Hepatocyte (in vitro differentiated cells): ENCODE measurements at regions not wholly inside any gene's neighbourhood (a gene's known extent, or its start where the extent isn't known, plus 50 kb on each side); places are given as distances from the start of the nearest gene placed in this dataset.
"Not testable (repeated sequence)": the region's sequence is repeated elsewhere in the genome, so short reads cannot be mapped to it uniquely, and the experiment has no call there.

ENCODE experiments used
- DNase-seq: peaks from one replicate; pipeline ENCODE4 v3.0.0-alpha.2; 2016; ENCODE audit warnings: low spot score
- H2AFZ ChIP-seq: fragments of 200-600 bp; sonication (generic); 2 replicates; pipeline ENCODE4 v1.6.0; 2016; ENCODE audit warnings: antibody characterized with exemption, mild to moderate bottlenecking
- H3K27ac ChIP-seq: fragments of 200-600 bp; sonication (generic); 2 replicates; pipeline ENCODE4 v1.5.1; 2016; ENCODE audit warnings: mild to moderate bottlenecking
- H3K27me3 ChIP-seq: fragments of 200-600 bp; sonication (generic); 2 replicates; pipeline ENCODE4 v1.6.1; 2016
- H3K36me3 ChIP-seq: fragments of 200-600 bp; sonication (generic); replicated peaks from 2 replicates; pipeline ENCODE4 v1.5.1; 2016; ENCODE audit warnings: low read depth; ENCODE audit not compliant: insufficient read depth
- H3K4me1 ChIP-seq: fragments of 200-600 bp; sonication (generic); 2 replicates; pipeline ENCODE4 v1.5.1; 2016; ENCODE audit warnings: mild to moderate bottlenecking, moderate library complexity; ENCODE audit not compliant: insufficient read depth
- H3K4me2 ChIP-seq: fragments of 200-600 bp; sonication (generic); 2 replicates; pipeline ENCODE4 v1.6.0; 2016
- H3K4me3 ChIP-seq: fragments of 200-600 bp; sonication (generic); 2 replicates; pipeline ENCODE4 v1.5.1; 2016; ENCODE audit warnings: mild to moderate bottlenecking
- H3K79me2 ChIP-seq: fragments of 200-600 bp; sonication (generic); 2 replicates; pipeline ENCODE4 v1.6.0; 2017; ENCODE audit warnings: mild to moderate bottlenecking
- H3K9me2 ChIP-seq: fragments of 200-600 bp; sonication (generic); replicated peaks from 2 replicates; pipeline ENCODE4 v1.6.0; 2017; ENCODE audit warnings: mild to moderate bottlenecking; ENCODE audit not compliant: insufficient read depth
- H3K9me3 ChIP-seq: fragments of 200-600 bp; sonication (generic); 2 replicates; pipeline ENCODE4 v1.5.1; 2016; ENCODE audit warnings: low read depth, mild to moderate bottlenecking
- H4K20me1 ChIP-seq: fragments of 200-600 bp; sonication (generic); 2 replicates; pipeline ENCODE4 v1.6.0; 2016; ENCODE audit warnings: mild to moderate bottlenecking; ENCODE audit not compliant: insufficient read depth, poor library complexity, severe bottlenecking
- CTCF ChIP-seq: fragments of 200-600 bp; sonication (generic); IDR thresholded peaks from 2 replicates; pipeline ENCODE4 v1.5.1; 2016; ENCODE audit warnings: antibody characterized with exemption, mild to moderate bottlenecking; ENCODE audit not compliant: poor library complexity
- EZH2 ChIP-seq: fragments of 200-600 bp; sonication (generic); IDR thresholded peaks from 2 replicates; pipeline ENCODE4 v1.6.1; 2016; ENCODE audit warnings: antibody characterized with exemption, mild to moderate bottlenecking, borderline replicate concordance
- EZH2phosphoT487 ChIP-seq: fragments of 200-600 bp; sonication (generic); IDR thresholded peaks from one replicate; pipeline ENCODE4 v1.6.1; 2018; ENCODE audit warnings: antibody characterized with exemption, mild to moderate bottlenecking, low read depth, moderate library complexity; ENCODE audit not compliant: unreplicated experiment, severe bottlenecking
- WGBS: methylation state at CpG from one replicate; pipeline ENCODE4 v1.1.6; 2016; ENCODE audit warnings: low lambda C conversion rate; ENCODE audit errors: missing lambda C conversion rate; 5-methylcytosine and 5-hydroxymethylcytosine counted together

GRCh38 chr18:57881818-57882413 lies 78.8 kb upstream of the ATP8B1 start:
- Histone ChIP-seq H3K27me3 (no peaks in the 10 kb centered on the region), H4K20me1 (no peaks in the 10 kb centered on the region), H3K4me2 (no peak overlapping the region), H3K9me3 (no peaks in the 10 kb centered on the region), H2AFZ (no peak overlapping the region), H3K36me3 (no peaks in the 10 kb centered on the region), H3K9me2 (no peaks in the 10 kb centered on the region), H3K27ac (no peak overlapping the region), H3K4me3 (no peak overlapping the region), H3K79me2 (no peaks in the 10 kb centered on the region), H3K4me1 (no peaks in the 10 kb centered on the region)
- 42% methylated on average over 10 of the region's 10 CpGs for WGBS
- no peak for TF ChIP-seq EZH2
- no peak for TF ChIP-seq EZH2phosphoT487
- TF ChIP-seq CTCF = peak; percentile 96
- peak; percentile 88 for DNase-seq

DNA sequence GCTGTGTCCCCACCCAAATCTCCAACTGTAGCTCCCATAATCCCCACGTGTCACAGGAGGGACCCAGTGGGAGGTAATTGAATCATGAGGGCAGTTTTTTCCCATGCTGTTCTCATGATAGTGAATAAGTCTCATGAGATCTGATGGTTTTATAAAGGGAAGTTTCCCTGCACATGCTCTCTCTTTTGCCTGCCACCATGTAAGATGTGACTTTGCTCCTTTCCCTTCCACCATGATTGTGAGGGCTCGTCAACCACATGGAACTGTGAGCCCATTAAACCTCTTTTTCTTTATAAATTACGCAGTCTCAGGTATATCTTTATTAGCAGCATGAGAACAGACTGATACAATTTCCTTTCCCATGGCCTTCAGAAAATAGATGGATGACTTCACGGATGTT lies 76.8 kb upstream of the ATP8B1 start:
- not testable (repeated sequence) for DNase-seq, H3K36me3 ChIP-seq, H3K4me3 ChIP-seq, H3K9me3 ChIP-seq, H2AFZ ChIP-seq, H3K4me2 ChIP-seq, H3K27ac ChIP-seq, H3K4me1 ChIP-seq, H3K27me3 ChIP-seq, H3K79me2 ChIP-seq, H4K20me1 ChIP-seq, H3K9me2 ChIP-seq
- 91% methylated on average over 4 of the region's 4 CpGs for WGBS

DNA sequence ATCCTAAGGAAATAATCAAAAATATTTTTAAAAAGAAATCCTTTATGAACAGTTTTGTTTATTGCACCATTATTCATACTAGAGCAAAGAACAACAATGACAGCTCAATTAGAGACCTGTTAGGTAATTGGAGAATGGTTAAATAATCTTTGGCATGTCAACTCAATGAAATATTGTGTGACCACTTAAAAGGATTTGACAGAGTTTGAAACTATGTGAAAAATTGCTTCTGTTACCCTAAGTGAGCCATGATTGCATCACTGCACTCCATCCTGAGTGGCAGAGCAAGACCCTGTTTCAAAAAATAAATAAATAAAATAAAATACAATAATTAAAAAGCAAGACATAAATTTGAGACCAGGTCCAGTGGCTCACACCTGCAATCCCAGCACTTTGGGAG lies 66.1 kb upstream of the ATP8B1 start:
- no peak for DNase-seq
- no peaks in the 10 kb centered on the region for H3K79me2 ChIP-seq
- TF ChIP-seq EZH2 = no peak
- TF ChIP-seq CTCF = no peak
- TF ChIP-seq EZH2phosphoT487 = no peak
- H2AFZ ChIP-seq = no peak overlapping the region
- H3K27ac ChIP-seq = no peak overlapping the region
- no peaks in the 10 kb centered on the region for H3K27me3 ChIP-seq
- H3K36me3 ChIP-seq = no peaks in the 10 kb centered on the region
- no peak overlapping the region for H3K4me2 ChIP-seq
- H3K9me3 ChIP-seq = peaks cover 3% of the 10 kb centered on the region
- H3K4me1 ChIP-seq = no peaks in the 10 kb centered on the region
- no peaks in the 10 kb centered on the region for H3K9me2 ChIP-seq
- H3K4me3 ChIP-seq = no peak overlapping the region
- no peaks in the 10 kb centered on the region for H4K20me1 ChIP-seq

DNA sequence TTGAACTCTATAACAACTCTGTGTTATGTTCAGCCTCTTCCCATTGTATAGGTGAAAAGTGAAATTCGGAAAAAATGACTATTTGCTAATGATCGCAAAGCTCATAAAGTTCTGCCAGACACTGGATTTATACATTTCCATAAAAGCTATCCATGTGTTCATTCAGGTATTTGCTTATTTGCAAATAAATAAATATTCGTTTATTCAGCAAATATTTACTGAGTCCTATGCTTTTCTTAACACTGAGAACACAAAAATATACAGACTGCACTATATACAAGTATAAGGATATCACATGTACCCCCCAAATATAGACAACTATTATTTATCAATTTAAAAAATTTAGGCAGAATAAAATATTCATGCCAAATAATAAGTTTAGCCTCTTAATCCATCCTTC lies 63.2 kb upstream of the ATP8B1 start:
- 52% methylated on average over 3 of the region's 3 CpGs for WGBS
- TF ChIP-seq EZH2phosphoT487 (no peak), CTCF (no peak), EZH2 (no peak)

More for the DNA sequence above, 63.2 kb upstream of the ATP8B1 start:
- Histone ChIP-seq H3K9me2 (no peaks in the 10 kb centered on the region), H3K4me1 (no peaks in the 10 kb centered on the region), H3K27ac (no peak overlapping the region), H4K20me1 (no peaks in the 10 kb centered on the region), H3K9me3 (no peaks in the 10 kb centered on the region), H3K27me3 (no peaks in the 10 kb centered on the region), H3K4me3 (no peak overlapping the region), H3K4me2 (no peak overlapping the region), H3K36me3 (no peaks in the 10 kb centered on the region), H3K79me2 (no peaks in the 10 kb centered on the region), H2AFZ (no peak overlapping the region)
- no peak for DNase-seq
